OCI-LY3 (cell line): ENCODE measurements at regions not wholly inside any gene's neighbourhood (a gene's known extent, or its start where the extent isn't known, plus 50 kb on each side); places are given as distances from the start of the nearest gene placed in this dataset.
"Not testable (repeated sequence)": the region's sequence is repeated elsewhere in the genome, so short reads cannot be mapped to it uniquely, and the experiment has no call there.

ENCODE experiments used
- H2AFZ ChIP-seq: fragments of 200-600, 300-600 bp; shearing (Covaris generic); 2 replicates; pipeline ENCODE4 v1.6.0; 2014; ENCODE audit warnings: antibody characterized with exemption, low read depth, low read length
- H3K27ac ChIP-seq: fragments of 200-600, 300-600 bp; sonication (generic); 2 replicates; pipeline ENCODE4 v1.5.1; 2014; ENCODE audit warnings: mild to moderate bottlenecking, low read length, moderate library complexity, mixed read lengths
- H3K27me3 ChIP-seq: fragments of 200-600, 300-600 bp; sonication (generic); 2 replicates; pipeline ENCODE4 v1.6.1; 2014; ENCODE audit warnings: low read depth, low read length, mixed read lengths
- H3K36me3 ChIP-seq: fragments of 200-600, 300-600 bp; sonication (generic); replicated peaks from 2 replicates; pipeline ENCODE3; 2014; ENCODE audit warnings: low read depth, low read length, mixed read lengths
- H3K4me1 ChIP-seq: fragments of 300-600, 200-600 bp; sonication (generic); 2 replicates; pipeline ENCODE4 v1.6.1; 2014; ENCODE audit warnings: low read length, mixed read lengths
- H3K4me2 ChIP-seq: fragments of 200-600, 300-600 bp; sonication (generic); 2 replicates; pipeline ENCODE4 v1.6.1; 2014; ENCODE audit warnings: low read length, mixed read lengths
- H3K4me3 ChIP-seq: fragments of 300-600, 200-600 bp; sonication (generic); 2 replicates; pipeline ENCODE4 v1.5.1; 2014; ENCODE audit warnings: antibody characterized with exemption, mild to moderate bottlenecking, low read length, moderate library complexity
- H3K79me2 ChIP-seq: fragments of 300-600, 200-600 bp; shearing (Covaris generic); 2 replicates; pipeline ENCODE4 v1.6.1; 2014; ENCODE audit warnings: mild to moderate bottlenecking, low read length, mixed read lengths
- H3K9ac ChIP-seq: fragments of 300-600, 200-600 bp; shearing (Covaris generic); 2 replicates; pipeline ENCODE4 v1.6.0; 2014; ENCODE audit warnings: mild to moderate bottlenecking, low read length, moderate library complexity
- H3K9me3 ChIP-seq: fragments of 200-600, 300-600 bp; shearing (Covaris generic); 2 replicates; pipeline ENCODE4 v1.6.1; 2014; ENCODE audit warnings: low read length, mixed read lengths; ENCODE audit not compliant: insufficient read depth
- H4K20me1 ChIP-seq: fragments of 200-600, 300-600 bp; sonication (generic); 2 replicates; pipeline ENCODE4 v1.6.1; 2016; ENCODE audit warnings: low read length, mixed read lengths; ENCODE audit not compliant: insufficient read depth

GRCh38 chr6:26756067-26756805 lies 96.7 kb upstream of the ZNF322 start:
- H3K9me3 ChIP-seq, H3K27ac ChIP-seq, H3K4me3 ChIP-seq, H2AFZ ChIP-seq, H3K36me3 ChIP-seq, H3K9ac ChIP-seq, H3K27me3 ChIP-seq, H4K20me1 ChIP-seq, H3K79me2 ChIP-seq, H3K4me2 ChIP-seq, H3K4me1 ChIP-seq: not testable (repeated sequence)

- H3K4me2 ChIP-seq, H3K9ac ChIP-seq, H3K4me1 ChIP-seq, H3K4me3 ChIP-seq, H3K36me3 ChIP-seq, H3K79me2 ChIP-seq, H3K27me3 ChIP-seq, H2AFZ ChIP-seq, H4K20me1 ChIP-seq, H3K27ac ChIP-seq, H3K9me3 ChIP-seq: not testable (repeated sequence)
Observed at GRCh38 chr6:26766203-26766902, 106.8 kb upstream of the ZNF322 start.

- H3K27me3 ChIP-seq, H3K4me2 ChIP-seq, H2AFZ ChIP-seq, H3K4me3 ChIP-seq, H3K79me2 ChIP-seq, H3K4me1 ChIP-seq, H3K27ac ChIP-seq, H3K36me3 ChIP-seq, H3K9ac ChIP-seq, H4K20me1 ChIP-seq, H3K9me3 ChIP-seq: not testable (repeated sequence)
Observed at GRCh38 chr6:26770941-26771666, 111.6 kb upstream of the ZNF322 start.

- H3K9me3 ChIP-seq, H3K27ac ChIP-seq: not testable (repeated sequence)
Observed at GRCh38 chr6:26773414-26773813, 113.9 kb upstream of the ZNF322 start.

GRCh38 chr6:26780563-26780962 lies 121.0 kb upstream of the ZNF322 start:
- not testable (repeated sequence) for H3K9me3 ChIP-seq, H3K4me2 ChIP-seq, H3K36me3 ChIP-seq, H4K20me1 ChIP-seq, H3K79me2 ChIP-seq, H3K4me1 ChIP-seq, H3K27ac ChIP-seq, H3K9ac ChIP-seq, H3K4me3 ChIP-seq, H3K27me3 ChIP-seq, H2AFZ ChIP-seq

More at GRCh38 chr6:26773414-26773813, 113.9 kb upstream of the ZNF322 start:
- H3K4me2 ChIP-seq, H4K20me1 ChIP-seq, H3K36me3 ChIP-seq, H3K9ac ChIP-seq, H3K4me3 ChIP-seq, H3K79me2 ChIP-seq, H3K27me3 ChIP-seq, H2AFZ ChIP-seq, H3K4me1 ChIP-seq: not testable (repeated sequence)

GRCh38 chr6:26795474-26796307 lies 136.1 kb upstream of the ZNF322 start:
- not testable (repeated sequence) for H3K4me1 ChIP-seq, H3K4me2 ChIP-seq, H3K9ac ChIP-seq, H3K36me3 ChIP-seq, H3K79me2 ChIP-seq, H3K4me3 ChIP-seq, H4K20me1 ChIP-seq, H2AFZ ChIP-seq, H3K27me3 ChIP-seq, H3K27ac ChIP-seq, H3K9me3 ChIP-seq

GRCh38 chr6:26799903-26800633 lies 140.5 kb upstream of the ZNF322 start:
- H3K4me3 ChIP-seq, H3K9ac ChIP-seq, H3K27me3 ChIP-seq, H3K4me1 ChIP-seq, H3K27ac ChIP-seq, H4K20me1 ChIP-seq, H3K9me3 ChIP-seq, H3K4me2 ChIP-seq, H3K79me2 ChIP-seq, H3K36me3 ChIP-seq, H2AFZ ChIP-seq: not testable (repeated sequence)

- not testable (repeated sequence) for H3K27ac ChIP-seq, H3K9me3 ChIP-seq, H3K9ac ChIP-seq, H3K27me3 ChIP-seq, H3K4me1 ChIP-seq, H3K4me2 ChIP-seq, H3K36me3 ChIP-seq, H3K79me2 ChIP-seq, H4K20me1 ChIP-seq, H3K4me3 ChIP-seq, H2AFZ ChIP-seq
Observed at GRCh38 chr6:26803762-26804161, 144.2 kb upstream of the ZNF322 start.
